Breast epithelium (tissue), 4 donors: ENCODE measurements at regions not wholly inside any gene's neighbourhood (a gene's known extent, or its start where the extent isn't known, plus 50 kb on each side); places are given as distances from the start of the nearest gene placed in this dataset.

Experiments used
- DNase-seq, 2 donors: peaks; one replicate each; pipeline ENCODE4 v3.0.0-alpha.2; 2019; ENCODE audit warnings: low spot score in 2 of 2
- H3K27ac ChIP-seq, 2 donors: fragments of 200-600 bp; sonication (generic) in 1 of 2; one replicate each; pipeline ENCODE4 v1.5.1; 2016 to 2019; ENCODE audit warnings: mild to moderate bottlenecking in 1 of 2
- H3K27me3 ChIP-seq, 2 donors: fragments of 200-600 bp; sonication (generic) in 1 of 2; one replicate each; pipeline versions ENCODE4 v1.5.1 to v1.6.0; 2017 to 2019; ENCODE audit warnings: control low read depth in 1 of 2, mild to moderate bottlenecking in 1 of 2
- H3K36me3 ChIP-seq: fragments of 200-600 bp; one replicate; pipeline ENCODE4 v1.5.1; 2019
- H3K4me1 ChIP-seq, 2 donors: fragments of 200-600 bp; sonication (generic); one replicate each; pipeline ENCODE4 v1.5.1; 2016 to 2019; ENCODE audit warnings: control low read depth in 1 of 2
- H3K4me3 ChIP-seq, 3 donors: fragments of 200-600 bp; sonication (generic); 1 replicate in 2 of 3; 2 replicates in 1 of 3; pipeline ENCODE4 v1.5.1; 2016 to 2019; ENCODE audit warnings: mild to moderate bottlenecking in 3 of 3, moderate library complexity in 2 of 3
- H3K9me3 ChIP-seq, 2 donors: fragments of 200-600 bp; sonication (generic) in 1 of 2; one replicate each; pipeline ENCODE4 v1.5.1; 2016 to 2019; ENCODE audit warnings: control low read depth in 1 of 2
- CTCF ChIP-seq, 3 donors: fragments of 450-650 bp; IDR thresholded peaks; one replicate each; pipeline ENCODE4 v1.5.1; 2016 to 2017; ENCODE audit warnings: antibody characterized with exemption in 3 of 3, mild to moderate bottlenecking in 3 of 3, moderate library complexity in 3 of 3
- POLR2A ChIP-seq: fragments of 450-650 bp; IDR thresholded peaks from one replicate; pipeline ENCODE4 v1.6.1; 2016; ENCODE audit warnings: antibody characterized with exemption, mild to moderate bottlenecking, moderate library complexity
- POLR2AphosphoS5 ChIP-seq, 3 donors: sonication (generic); formaldehyde crosslinking; IDR thresholded peaks; one replicate each; pipeline ENCODE4 v1.6.1; 2017; ENCODE audit warnings: antibody characterized with exemption in 3 of 3
- intact Hi-C: fragments of 100-400 bp; cut with DNase I; formaldehyde crosslinking; loops from one replicate; pipeline ENCODE4 v1.15.1; 2023; ENCODE audit warnings: low total_unique reads

- no peaks in the 10 kb centered on the region for H3K27me3 ChIP-seq
- H3K4me1 ChIP-seq: no peaks in the 10 kb centered on the region
- H3K4me3 ChIP-seq: no peak overlapping the region
- H3K9me3 ChIP-seq: no peaks in the 10 kb centered on the region
- intact Hi-C loops: no loop called here
- H3K36me3 ChIP-seq: no peaks in the 10 kb centered on the region
- no peak for TF ChIP-seq POLR2AphosphoS5 (IDR thresholded peaks at IDR 0.05)
- no peak for TF ChIP-seq POLR2A
- TF ChIP-seq CTCF (IDR thresholded peaks at IDR 0.05): no peak
- no peak overlapping the region for H3K27ac ChIP-seq
- no peak for DNase-seq
These were observed 1339.8 kb downstream of the OLFM4 start for GRCh38 chr13:54368387-54368786.

GRCh38 chr13:54373211-54373610, 1344.6 kb downstream of the OLFM4 start:
- Histone ChIP-seq H3K4me3 (no peak overlapping the region), H3K36me3 (no peaks in the 10 kb centered on the region), H3K9me3 (no peaks in the 10 kb centered on the region), H3K4me1 (no peaks in the 10 kb centered on the region), H3K27ac (no peak overlapping the region), H3K27me3 (no peaks in the 10 kb centered on the region)
- TF ChIP-seq CTCF (IDR thresholded peaks at IDR 0.05) (no peak), POLR2A (no peak), POLR2AphosphoS5 (IDR thresholded peaks at IDR 0.05) (no peak)
- intact Hi-C loops: no loop called here
- no peak for DNase-seq

GRCh38 chr13:54379461-54379860, 1350.8 kb downstream of the OLFM4 start:
- no peak overlapping the region for H3K27ac ChIP-seq
- intact Hi-C loops: no loop called here
- no peaks in the 10 kb centered on the region for H3K4me1 ChIP-seq
- H3K9me3 ChIP-seq: no peaks in the 10 kb centered on the region
- H3K36me3 ChIP-seq: no peaks in the 10 kb centered on the region
- DNase-seq: no peak
- H3K27me3 ChIP-seq: no peaks in the 10 kb centered on the region
- no peak overlapping the region for H3K4me3 ChIP-seq
- no peak for TF ChIP-seq POLR2A
- TF ChIP-seq CTCF (IDR thresholded peaks at IDR 0.05): no peak
- no peak for TF ChIP-seq POLR2AphosphoS5 (IDR thresholded peaks at IDR 0.05)

GRCh38 chr13:54383604-54384003, 1355.0 kb downstream of the OLFM4 start:
- DNase-seq: no peak
- no peaks in the 10 kb centered on the region for H3K36me3 ChIP-seq
- H3K4me1 ChIP-seq: no peaks in the 10 kb centered on the region
- H3K27me3 ChIP-seq: no peaks in the 10 kb centered on the region
- H3K4me3 ChIP-seq: no peak overlapping the region
- intact Hi-C loops: no loop called here
- H3K27ac ChIP-seq: no peak overlapping the region
- TF ChIP-seq POLR2A (no peak), CTCF (IDR thresholded peaks at IDR 0.05) (no peak), POLR2AphosphoS5 (IDR thresholded peaks at IDR 0.05) (no peak)
- no peaks in the 10 kb centered on the region for H3K9me3 ChIP-seq

DNA sequence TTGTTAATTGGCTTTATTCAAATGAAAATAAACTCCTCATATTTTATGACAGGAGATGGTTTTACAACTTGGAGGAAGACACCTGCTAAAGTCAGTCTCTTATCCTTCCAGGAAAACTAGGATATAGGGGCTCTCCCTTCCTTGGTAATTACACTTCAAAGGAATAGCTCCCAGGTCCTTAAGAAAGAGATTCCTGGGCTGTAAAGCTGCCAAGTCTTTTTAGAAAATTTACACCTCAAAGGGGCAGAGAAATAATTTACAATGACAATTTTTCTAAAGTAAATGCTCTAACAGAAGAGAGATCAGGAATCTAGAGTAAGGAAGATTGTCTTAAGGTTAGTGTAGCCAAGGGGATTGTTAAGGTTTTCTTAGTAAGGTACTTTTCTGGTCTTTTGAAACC, 1359.0 kb downstream of the OLFM4 start:
- H3K4me3 ChIP-seq: no peak overlapping the region
- no peak for TF ChIP-seq POLR2A
- no peak for TF ChIP-seq POLR2AphosphoS5 (IDR thresholded peaks at IDR 0.05)
- TF ChIP-seq CTCF (IDR thresholded peaks at IDR 0.05): no peak
- intact Hi-C loops: no loop called here
- DNase-seq: no peak
- H3K4me1 ChIP-seq: no peaks in the 10 kb centered on the region
- H3K9me3 ChIP-seq: no peaks in the 10 kb centered on the region
- no peak overlapping the region for H3K27ac ChIP-seq
- H3K36me3 ChIP-seq: no peaks in the 10 kb centered on the region
- no peaks in the 10 kb centered on the region for H3K27me3 ChIP-seq
